CD14-positive monocyte (primary cell): ENCODE measurements at regions not wholly inside any gene's neighbourhood (a gene's known extent, or its start where the extent isn't known, plus 50 kb on each side); places are given as distances from the start of the nearest gene placed in this dataset.

Source experiments
- DNase-seq, 3 donors: peaks; one replicate each; pipeline ENCODE4 v3.0.0-alpha.2; 2011 to 2022
- H2AFZ ChIP-seq: 2 replicates; pipeline ENCODE4 v1.6.0; 2012; ENCODE audit warnings: mild to moderate bottlenecking, low read depth, low read length, inconsistent platforms; ENCODE audit not compliant: insufficient read depth, poor library complexity, severe bottlenecking
- H3K27ac ChIP-seq, 2 donors: 1 replicate in 1 of 2; 2 replicates in 1 of 2; pipeline ENCODE4 v1.5.1; 2012 to 2013; ENCODE audit warnings: low read length in 2 of 2, control low read depth in 1 of 2, inconsistent platforms in 1 of 2, low read depth in 1 of 2, mild to moderate bottlenecking in 1 of 2
- H3K27me3 ChIP-seq, 2 donors: one replicate each; pipeline versions ENCODE4 v1.6.0 to v1.6.1; 2011 to 2013; ENCODE audit warnings: low read length in 2 of 2; ENCODE audit not compliant: control insufficient read depth in 2 of 2, insufficient read depth in 2 of 2
- H3K36me3 ChIP-seq, 2 donors: replicated peaks in 1 of 2; 1 replicate in 1 of 2; 2 replicates in 1 of 2; pipeline versions ENCODE4 v1.5.1 to v1.6.1; 2012 to 2013; ENCODE audit warnings: low read length in 2 of 2, control low read depth in 1 of 2, inconsistent platforms in 1 of 2, mild to moderate bottlenecking in 1 of 2; ENCODE audit not compliant: insufficient read depth in 2 of 2, control insufficient read depth in 1 of 2
- H3K4me1 ChIP-seq, 2 donors: 1 replicate in 1 of 2; 2 replicates in 1 of 2; pipeline versions ENCODE4 v1.5.1 to v1.6.1; 2012 to 2013; ENCODE audit warnings: low read length in 2 of 2, control low read depth in 1 of 2, inconsistent platforms in 1 of 2, mild to moderate bottlenecking in 1 of 2, moderate library complexity in 1 of 2; ENCODE audit not compliant: insufficient read depth in 2 of 2, control insufficient read depth in 1 of 2
- H3K4me2 ChIP-seq: replicated peaks from 2 replicates; pipeline ENCODE3; 2012; ENCODE audit warnings: low read length, moderate library complexity, mild to moderate bottlenecking; ENCODE audit not compliant: poor library complexity, severe bottlenecking; ENCODE audit errors: extremely low read depth
- H3K4me3 ChIP-seq, 3 experiments: fragments of 200-600 bp in 1 of 3; sonication (generic) in 1 of 3; replicated peaks in 1 of 3; 1 replicate in 2 of 3; 2 replicates in 1 of 3; pipeline ENCODE4 v1.5.1; 2011 to 2013; ENCODE audit warnings: low read length in 3 of 3, mild to moderate bottlenecking in 3 of 3, control low read depth in 2 of 3, low read depth in 2 of 3, inconsistent platforms in 1 of 3, moderate library complexity in 1 of 3
- H3K79me2 ChIP-seq: 2 replicates; pipeline ENCODE4 v1.6.0; 2012; ENCODE audit warnings: mild to moderate bottlenecking, control low read depth, inconsistent platforms, low read length, moderate library complexity; ENCODE audit not compliant: insufficient read depth
- H3K9ac ChIP-seq: 2 replicates; pipeline ENCODE4 v1.6.0; 2017; ENCODE audit warnings: low read length, mild to moderate bottlenecking; ENCODE audit not compliant: insufficient read depth, poor library complexity, severe bottlenecking
- H3K9me3 ChIP-seq, 2 donors: replicated peaks in 1 of 2; 1 replicate in 1 of 2; 2 replicates in 1 of 2; pipeline versions ENCODE4 v1.5.1 to v1.6.1; 2012 to 2013; ENCODE audit warnings: low read length in 2 of 2, control low read depth in 1 of 2; ENCODE audit not compliant: control insufficient read depth in 1 of 2, insufficient read depth in 1 of 2
- H4K20me1 ChIP-seq: 2 replicates; pipeline ENCODE4 v1.6.0; 2012; ENCODE audit warnings: mild to moderate bottlenecking, low read length, control low read depth, moderate library complexity; ENCODE audit not compliant: insufficient read depth
- H3K27ac Mint-ChIP-seq, 7 donors: one replicate each; pipeline ENCODE4 v1.8.0; 2020; ENCODE audit warnings: mild to moderate bottlenecking in 7 of 7, mixed read lengths in 7 of 7, moderate library complexity in 6 of 7, inconsistent platforms in 2 of 7
- H3K27me3 Mint-ChIP-seq, 3 donors: one replicate each; pipeline ENCODE4 v1.8.0; 2021 to 2022; ENCODE audit warnings: low read depth in 3 of 3, mild to moderate bottlenecking in 3 of 3, mixed read lengths in 3 of 3, moderate library complexity in 3 of 3, inconsistent platforms in 1 of 3
- H3K36me3 Mint-ChIP-seq, 2 donors: one replicate each; pipeline ENCODE4 v1.8.0; 2020; ENCODE audit warnings: mixed read lengths in 2 of 2, inconsistent platforms in 1 of 2, mild to moderate bottlenecking in 1 of 2
- H3K4me1 Mint-ChIP-seq: one replicate; pipeline ENCODE4 v1.8.0; 2020; ENCODE audit warnings: mild to moderate bottlenecking, mixed read lengths
- H3K4me3 Mint-ChIP-seq, 2 donors: one replicate each; pipeline ENCODE4 v1.8.0; 2020; ENCODE audit warnings: mild to moderate bottlenecking in 2 of 2, mixed read lengths in 2 of 2, moderate library complexity in 1 of 2
- H3K9me3 Mint-ChIP-seq, 7 donors: one replicate each; pipeline ENCODE4 v1.8.0; 2020 to 2022; ENCODE audit warnings: mixed read lengths in 7 of 7, mild to moderate bottlenecking in 6 of 7, moderate library complexity in 6 of 7, inconsistent platforms in 2 of 7
- WGBS: methylation state at CpG from one replicate; pipeline ENCODE4 v1.1.5; 2013; ENCODE audit warnings: missing lambda C conversion rate; ENCODE audit not compliant: insufficient coverage; 5-methylcytosine and 5-hydroxymethylcytosine counted together
- intact Hi-C, 2 donors: fragments of 100-400 bp; cut with micrococcal nuclease; formaldehyde crosslinking; loops; one replicate each; pipeline versions ENCODE4 v1.15.0 to v1.15.1; 2023
- TF ChIP-seq, protein P1 (sequence below): fragments of 200-600 bp; IDR thresholded peaks from one replicate; pipeline ENCODE4 v1.8.0; 2022; ENCODE audit warnings: antibody characterized with exemption, mild to moderate bottlenecking

DNA sequence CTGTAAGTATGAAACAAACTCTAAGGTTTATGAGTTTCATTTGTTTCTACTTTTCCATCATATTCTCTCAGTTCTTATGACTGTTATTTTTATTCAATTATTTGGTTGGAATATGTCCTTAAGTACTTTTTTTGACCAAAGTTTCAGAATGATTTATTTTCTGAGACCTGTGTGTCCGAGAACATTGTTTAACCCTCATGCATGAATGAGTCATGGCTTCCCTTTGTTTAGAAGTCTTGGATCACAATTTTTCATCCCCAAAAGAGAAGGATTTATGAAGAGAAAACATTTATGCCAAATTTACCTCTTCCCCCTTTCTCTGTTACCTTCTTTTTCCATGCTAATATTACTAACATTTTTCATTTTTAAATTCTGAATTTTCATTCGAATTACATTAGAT is 518.0 kb upstream of the NR2F2 start:
- Histone ChIP-seq H3K27me3 (no peaks in the 10 kb centered on the region), H3K79me2 (no peaks in the 10 kb centered on the region), H4K20me1 (no peaks in the 10 kb centered on the region), H3K36me3 (no peaks in the 10 kb centered on the region), H2AFZ (no peak overlapping the region), H3K9ac (no peak overlapping the region), H3K27ac (no peak overlapping the region), H3K4me3 (no peak overlapping the region), H3K9me3 (no peaks in the 10 kb centered on the region), H3K4me2 (no peak overlapping the region), H3K4me1 (no peaks in the 10 kb centered on the region)
- 80% methylated on average over 1 of the region's 2 CpGs for WGBS
- no peak for DNase-seq
- peaks cover 0 to 6% (median 3%) of the 10 kb centered on the region in 7 donors for H3K9me3 Mint-ChIP-seq
- H3K4me1 Mint-ChIP-seq, result no peaks in the 10 kb centered on the region
- peaks cover 0 to 5% (median 0%) of the 10 kb centered on the region in 3 donors for H3K27me3 Mint-ChIP-seq
- intact Hi-C loops, result no loop called here
- TF ChIP-seq, protein P1, sequence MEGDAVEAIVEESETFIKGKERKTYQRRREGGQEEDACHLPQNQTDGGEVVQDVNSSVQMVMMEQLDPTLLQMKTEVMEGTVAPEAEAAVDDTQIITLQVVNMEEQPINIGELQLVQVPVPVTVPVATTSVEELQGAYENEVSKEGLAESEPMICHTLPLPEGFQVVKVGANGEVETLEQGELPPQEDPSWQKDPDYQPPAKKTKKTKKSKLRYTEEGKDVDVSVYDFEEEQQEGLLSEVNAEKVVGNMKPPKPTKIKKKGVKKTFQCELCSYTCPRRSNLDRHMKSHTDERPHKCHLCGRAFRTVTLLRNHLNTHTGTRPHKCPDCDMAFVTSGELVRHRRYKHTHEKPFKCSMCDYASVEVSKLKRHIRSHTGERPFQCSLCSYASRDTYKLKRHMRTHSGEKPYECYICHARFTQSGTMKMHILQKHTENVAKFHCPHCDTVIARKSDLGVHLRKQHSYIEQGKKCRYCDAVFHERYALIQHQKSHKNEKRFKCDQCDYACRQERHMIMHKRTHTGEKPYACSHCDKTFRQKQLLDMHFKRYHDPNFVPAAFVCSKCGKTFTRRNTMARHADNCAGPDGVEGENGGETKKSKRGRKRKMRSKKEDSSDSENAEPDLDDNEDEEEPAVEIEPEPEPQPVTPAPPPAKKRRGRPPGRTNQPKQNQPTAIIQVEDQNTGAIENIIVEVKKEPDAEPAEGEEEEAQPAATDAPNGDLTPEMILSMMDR, result no peak
- H3K27ac Mint-ChIP-seq, result no peak overlapping the region
- H3K36me3 Mint-ChIP-seq, result no peaks in the 10 kb centered on the region
- no peak overlapping the region for H3K4me3 Mint-ChIP-seq

DNA sequence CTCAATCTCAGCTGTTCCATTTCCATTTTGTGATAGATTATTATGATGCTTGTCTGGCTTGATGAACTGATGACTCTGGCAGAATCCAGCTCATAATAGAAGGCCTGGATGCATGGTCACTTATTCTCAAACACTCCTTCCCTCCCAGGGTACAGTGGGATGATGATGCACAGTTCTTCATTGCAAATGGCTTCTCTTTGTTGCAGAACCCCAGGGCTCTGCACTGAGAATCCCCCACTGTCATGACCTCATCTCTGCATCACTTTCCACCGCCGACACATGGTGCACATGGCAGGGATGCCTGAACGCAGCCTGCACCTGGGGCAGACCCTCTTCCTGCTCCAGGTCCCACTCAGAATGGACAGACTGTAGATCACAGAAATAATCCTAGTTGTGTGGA is 515.6 kb upstream of the NR2F2 start:
- H3K9ac ChIP-seq, result no peak overlapping the region
- WGBS, result no CpG with 5 or more reads among the region's 3 CpGs
- peaks cover 0 to 6% (median 2%) of the 10 kb centered on the region in 7 donors for H3K9me3 Mint-ChIP-seq
- no peak overlapping the region for H3K4me3 Mint-ChIP-seq
- no peaks in the 10 kb centered on the region for H3K27me3 ChIP-seq
- no peaks in the 10 kb centered on the region for H3K79me2 ChIP-seq
- no peak for DNase-seq
- H3K9me3 ChIP-seq, result no peaks in the 10 kb centered on the region
- H3K27ac ChIP-seq, result no peak overlapping the region
- no peak overlapping the region for H3K27ac Mint-ChIP-seq
- H3K36me3 ChIP-seq, result no peaks in the 10 kb centered on the region
- no peak overlapping the region for H3K4me3 ChIP-seq
- peaks cover 0 to 4% (median 1%) of the 10 kb centered on the region in 3 donors for H3K27me3 Mint-ChIP-seq
- H3K36me3 Mint-ChIP-seq, result no peaks in the 10 kb centered on the region
- H3K4me2 ChIP-seq, result no peak overlapping the region
- no peaks in the 10 kb centered on the region for H3K4me1 Mint-ChIP-seq
- TF ChIP-seq, protein P1, result no peak
- no peaks in the 10 kb centered on the region for H4K20me1 ChIP-seq
- no peaks in the 10 kb centered on the region for H3K4me1 ChIP-seq
- H2AFZ ChIP-seq, result no peak overlapping the region
- intact Hi-C loops, result no loop called here
